Spleen (tissue), 11 donors: ENCODE measurements at regions not wholly inside any gene's neighbourhood (a gene's known extent, or its start where the extent isn't known, plus 50 kb on each side); places are given as distances from the start of the nearest gene placed in this dataset.

Experiments
- DNase-seq: peaks from one replicate; pipeline ENCODE4 v3.0.0-alpha.2; 2020
- H3K27ac ChIP-seq, 8 donors: fragments of 200-600 bp; sonication (generic) in 7 of 8; 1 replicate in 4 of 8; 2 replicates in 4 of 8; pipeline versions ENCODE4 v1.5.0 to v1.8.0; 2016 to 2021; ENCODE audit warnings: inconsistent platforms in 4 of 8, mild to moderate bottlenecking in 4 of 8, moderate library complexity in 1 of 8
- H3K27me3 ChIP-seq, 7 donors: fragments of 200-600 bp; sonication (generic) in 6 of 7; replicated peaks in 1 of 7; 1 replicate in 4 of 7; 2 replicates in 3 of 7; pipeline versions ENCODE4 v1.5.0 to v1.8.0; 2016 to 2021; ENCODE audit warnings: inconsistent platforms in 3 of 7, mild to moderate bottlenecking in 1 of 7
- H3K36me3 ChIP-seq, 6 donors: fragments of 200-600 bp; sonication (generic) in 5 of 6; 1 replicate in 4 of 6; 2 replicates in 2 of 6; pipeline versions ENCODE4 v1.5.0 to v1.8.0; 2016 to 2021; ENCODE audit warnings: inconsistent platforms in 2 of 6
- H3K4me1 ChIP-seq, 6 donors: fragments of 200-600 bp; sonication (generic) in 5 of 6; 1 replicate in 3 of 6; 2 replicates in 3 of 6; pipeline versions ENCODE4 v1.5.0 to v1.8.0; 2016 to 2021; ENCODE audit warnings: inconsistent platforms in 3 of 6
- H3K4me3 ChIP-seq, 8 donors: fragments of 200-600 bp; sonication (generic) in 7 of 8; 1 replicate in 4 of 8; 2 replicates in 4 of 8; pipeline versions ENCODE4 v1.5.0 to v1.8.0; 2016 to 2021; ENCODE audit warnings: inconsistent platforms in 4 of 8, mild to moderate bottlenecking in 4 of 8, moderate library complexity in 2 of 8
- H3K9me3 ChIP-seq, 8 donors: fragments of 200-600 bp; sonication (generic) in 7 of 8; 1 replicate in 4 of 8; 2 replicates in 4 of 8; pipeline versions ENCODE4 v1.5.0 to v1.8.0; 2016 to 2021; ENCODE audit warnings: inconsistent platforms in 4 of 8
- POLR2A ChIP-seq, 3 donors: fragments of 450-650 bp; IDR thresholded peaks; one replicate each; pipeline ENCODE4 v1.5.1; 2017; ENCODE audit warnings: antibody characterized with exemption in 3 of 3, mild to moderate bottlenecking in 1 of 3
- POLR2AphosphoS5 ChIP-seq, 3 donors: sonication (generic); formaldehyde crosslinking; IDR thresholded peaks; one replicate each; pipeline ENCODE4 v1.5.1; 2017; ENCODE audit warnings: antibody characterized with exemption in 3 of 3
- WGBS, 5 donors: extraction: QIAGEN DNeasy Blood & Tissue Kit in 3 of 5; methylation state at CpG; one replicate each; pipeline versions ENCODE4 v1.1.5 to v1.1.7; 2013 to 2018; 5-methylcytosine and 5-hydroxymethylcytosine counted together
- intact Hi-C: fragments of 100-400 bp; cut with DNase I; formaldehyde crosslinking; loops from one replicate; pipeline ENCODE4 v1.15.0; 2023; ENCODE audit warnings: low total_unique reads
- TF ChIP-seq, protein P1 (sequence below), 11 experiments: fragments of 200-600 bp in 7 of 11; fragments of 450-650 bp in 4 of 11; sonication (generic) in 4 of 11; IDR thresholded peaks in 8 of 11; conservative IDR thresholded peaks in 3 of 11; 1 replicate in 7 of 11; 2 replicates in 4 of 11; pipeline versions ENCODE4 v1.4.0 to v1.8.0; 2016 to 2021; ENCODE audit warnings: antibody characterized with exemption in 11 of 11, inconsistent platforms in 4 of 11, mild to moderate bottlenecking in 1 of 11
- donor health status: healthy with polysubstance abuse.
- donor health status: DM: no; HTN: no; CAD: no; lungs with moderate emphysema.
- donor health status: DM: no; HTN: no; CAD: no.
- donor health status: Bipolar disorder and iron deficiency.
- donor health status: healthy.
- donor health status: DM: no; HTN: no; CAD: no.
- donor health status: DM: yes; HTN: yes; CAD: no.

DNA sequence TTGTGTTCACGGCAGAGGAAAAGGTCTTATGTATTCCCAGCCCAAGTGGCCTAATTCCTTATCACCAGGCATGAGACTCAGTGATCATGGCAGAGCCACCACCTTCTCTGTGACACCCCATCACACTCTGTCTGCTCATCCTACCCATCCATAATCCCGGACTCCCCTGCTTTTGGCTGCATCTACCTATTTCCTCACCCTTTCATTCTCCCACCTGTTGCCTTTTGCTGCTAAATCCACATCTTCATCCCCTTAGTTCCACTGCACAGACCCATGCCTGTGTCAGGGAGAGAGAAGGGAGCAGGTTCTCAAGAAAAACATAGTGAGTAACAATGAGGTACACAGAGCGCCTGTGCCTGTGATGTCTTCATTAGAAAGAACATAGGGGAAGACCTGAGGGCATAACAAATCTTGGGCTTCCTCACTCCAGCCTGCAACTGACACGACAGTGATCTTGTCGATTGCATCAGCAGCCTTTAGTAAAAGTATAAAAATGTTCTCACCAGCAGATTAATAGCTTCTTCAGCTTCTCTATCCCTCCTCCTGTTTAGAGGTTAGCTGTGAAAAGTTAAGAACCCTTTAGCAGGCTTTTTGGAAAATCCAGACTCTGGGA is 246.5 kb upstream of the SPRED2 start:
- H3K9me3 ChIP-seq: peaks cover 0 to 28% (median 19%) of the 10 kb centered on the region in 8 donors
- no peak for TF ChIP-seq POLR2A (IDR thresholded peaks at IDR 0.05)
- TF ChIP-seq, protein P1, sequence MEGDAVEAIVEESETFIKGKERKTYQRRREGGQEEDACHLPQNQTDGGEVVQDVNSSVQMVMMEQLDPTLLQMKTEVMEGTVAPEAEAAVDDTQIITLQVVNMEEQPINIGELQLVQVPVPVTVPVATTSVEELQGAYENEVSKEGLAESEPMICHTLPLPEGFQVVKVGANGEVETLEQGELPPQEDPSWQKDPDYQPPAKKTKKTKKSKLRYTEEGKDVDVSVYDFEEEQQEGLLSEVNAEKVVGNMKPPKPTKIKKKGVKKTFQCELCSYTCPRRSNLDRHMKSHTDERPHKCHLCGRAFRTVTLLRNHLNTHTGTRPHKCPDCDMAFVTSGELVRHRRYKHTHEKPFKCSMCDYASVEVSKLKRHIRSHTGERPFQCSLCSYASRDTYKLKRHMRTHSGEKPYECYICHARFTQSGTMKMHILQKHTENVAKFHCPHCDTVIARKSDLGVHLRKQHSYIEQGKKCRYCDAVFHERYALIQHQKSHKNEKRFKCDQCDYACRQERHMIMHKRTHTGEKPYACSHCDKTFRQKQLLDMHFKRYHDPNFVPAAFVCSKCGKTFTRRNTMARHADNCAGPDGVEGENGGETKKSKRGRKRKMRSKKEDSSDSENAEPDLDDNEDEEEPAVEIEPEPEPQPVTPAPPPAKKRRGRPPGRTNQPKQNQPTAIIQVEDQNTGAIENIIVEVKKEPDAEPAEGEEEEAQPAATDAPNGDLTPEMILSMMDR (IDR thresholded peaks at IDR 0.05 in 8 of 11, conservative IDR thresholded peaks at IDR 0.05 in 3 of 11): no peak
- no peak for TF ChIP-seq POLR2AphosphoS5 (IDR thresholded peaks at IDR 0.05)
- peaks cover 0 to 9% (median 0%) of the 10 kb centered on the region in 7 donors for H3K27me3 ChIP-seq
- intact Hi-C loops: no loop called here
- no peak overlapping the region for H3K4me3 ChIP-seq
- 80 to 91% (median 87%) methylated on average over 5 of the region's 5 CpGs for WGBS, 5 donors
- no peaks in the 10 kb centered on the region for H3K36me3 ChIP-seq
- no peaks in the 10 kb centered on the region for H3K4me1 ChIP-seq
- DNase-seq: no peak
- H3K27ac ChIP-seq: no peak overlapping the region

DNA sequence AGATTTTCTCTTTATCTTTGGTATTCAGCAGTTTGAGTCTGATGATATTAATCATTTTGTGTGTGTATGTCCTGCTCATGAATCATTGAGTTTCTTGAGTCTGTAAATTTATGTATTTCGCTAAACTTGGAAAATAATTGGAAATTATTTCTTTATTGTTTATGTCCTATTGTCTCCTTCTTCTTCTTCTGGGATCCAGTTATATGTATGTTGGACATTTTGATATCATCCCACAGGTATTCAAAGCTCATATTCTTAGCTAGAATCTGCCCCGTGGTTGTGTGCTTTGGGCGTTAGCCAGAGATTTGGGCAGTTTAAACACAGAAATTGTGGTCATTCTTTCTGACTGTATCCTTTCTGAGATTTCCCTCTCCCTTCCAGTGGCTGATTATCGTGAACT is 243.0 kb upstream of the SPRED2 start:
- intact Hi-C loops: no loop called here
- WGBS, 5 donors: 85 to 93% (median 88%) methylated on average over 4 of the region's 4 CpGs
- H3K4me1 ChIP-seq: no peaks in the 10 kb centered on the region
- H3K27ac ChIP-seq: no peak overlapping the region
- H3K4me3 ChIP-seq: no peak overlapping the region
- DNase-seq: no peak
- TF ChIP-seq POLR2AphosphoS5 (IDR thresholded peaks at IDR 0.05): no peak
- TF ChIP-seq, protein P1 (IDR thresholded peaks at IDR 0.05 in 8 of 11, conservative IDR thresholded peaks at IDR 0.05 in 3 of 11): no peak
- no peak for TF ChIP-seq POLR2A (IDR thresholded peaks at IDR 0.05)
- no peaks in the 10 kb centered on the region for H3K36me3 ChIP-seq
- no peaks in the 10 kb centered on the region for H3K27me3 ChIP-seq
- H3K9me3 ChIP-seq: peaks cover 0 to 23% (median 19%) of the 10 kb centered on the region in 8 donors

DNA sequence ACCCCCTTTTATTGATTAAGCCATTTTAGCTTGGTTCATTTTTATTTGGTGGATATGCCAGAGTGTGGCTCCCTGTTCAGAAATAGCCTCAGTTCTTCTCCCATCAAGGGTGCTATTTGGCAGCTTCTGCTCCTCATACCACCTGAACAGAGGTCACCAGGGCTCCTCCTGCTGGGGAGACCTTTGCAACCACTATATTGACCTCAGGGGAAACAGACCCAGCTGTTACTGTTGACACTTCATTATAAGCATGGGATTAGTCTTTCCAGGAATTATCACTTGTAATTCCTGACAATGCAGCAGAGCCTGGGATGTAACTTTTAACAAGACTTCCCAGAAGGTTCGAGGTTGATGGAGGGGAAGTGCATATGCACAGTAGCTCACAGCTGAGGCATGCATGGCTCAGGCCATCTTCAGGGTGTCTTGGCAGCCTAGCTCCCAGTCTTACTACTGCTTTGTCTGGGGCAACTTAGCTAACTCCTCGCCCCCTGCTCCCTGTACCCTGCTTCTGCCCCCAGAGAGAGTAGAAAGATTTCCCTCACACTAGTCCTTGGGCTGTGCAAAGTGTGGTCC is 239.4 kb upstream of the SPRED2 start:
- no peak overlapping the region for H3K4me3 ChIP-seq
- H3K27ac ChIP-seq: no peak overlapping the region
- no peaks in the 10 kb centered on the region for H3K4me1 ChIP-seq
- TF ChIP-seq POLR2A (IDR thresholded peaks at IDR 0.05) (no peak), POLR2AphosphoS5 (IDR thresholded peaks at IDR 0.05) (no peak)
- H3K9me3 ChIP-seq: peaks cover 0 to 51% (median 39%) of the 10 kb centered on the region in 8 donors
- no peaks in the 10 kb centered on the region for H3K27me3 ChIP-seq
- no peak for DNase-seq
- WGBS, 5 donors: 30 to 49% (median 32%) methylated on average over 2 of the region's 2 CpGs
- intact Hi-C loops: no loop called here
- no peaks in the 10 kb centered on the region for H3K36me3 ChIP-seq

DNA sequence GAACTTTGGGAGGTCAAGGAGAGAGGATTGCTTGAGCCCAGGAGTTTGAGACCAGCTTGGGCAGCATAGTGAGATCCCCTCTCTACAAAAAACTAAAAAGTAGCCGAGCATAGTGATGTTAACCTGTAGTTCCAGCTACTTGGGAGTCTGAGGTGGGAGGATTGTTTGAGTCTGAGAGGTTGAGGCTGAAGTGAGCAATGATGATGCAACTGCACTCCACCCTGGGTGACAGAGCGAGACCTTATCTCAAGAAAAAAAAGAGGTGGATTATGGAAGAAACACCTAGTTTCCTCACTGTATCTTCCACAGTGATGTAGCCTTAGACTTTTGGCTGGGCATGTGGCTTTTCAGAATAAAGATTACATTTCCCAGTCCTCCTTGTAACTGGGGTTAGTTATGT is 237.2 kb upstream of the SPRED2 start:
- Histone ChIP-seq H3K9me3 (peaks cover 0 to 33% (median 21%) of the 10 kb centered on the region in 8 donors), H3K27me3 (no peaks in the 10 kb centered on the region), H3K4me3 (no peak overlapping the region), H3K27ac (no peak overlapping the region), H3K4me1 (no peaks in the 10 kb centered on the region), H3K36me3 (no peaks in the 10 kb centered on the region)
- DNase-seq: no peak
- 75 to 88% (median 83%) methylated on average over 2 of the region's 2 CpGs for WGBS, 5 donors
- TF ChIP-seq POLR2A (IDR thresholded peaks at IDR 0.05): no peak
- TF ChIP-seq, protein P1 (IDR thresholded peaks at IDR 0.05 in 8 of 11, conservative IDR thresholded peaks at IDR 0.05 in 3 of 11): no peak
- no peak for TF ChIP-seq POLR2AphosphoS5 (IDR thresholded peaks at IDR 0.05)
- intact Hi-C loops: no loop called here
